Right forelimb (tissue), 1 donor: ENCODE measurements at regions not wholly inside any gene's neighbourhood (a gene's known extent, or its start where the extent isn't known, plus 50 kb on each side); places are given as distances from the start of the nearest gene placed in this dataset.
"Not testable (repeated sequence)": the region's sequence is repeated elsewhere in the genome, so short reads cannot be mapped to it uniquely, and the experiment has no call there.

Source experiments
- DNase-seq: peaks from one replicate; pipeline ENCODE4 v3.0.0-alpha.2; 2018

DNA sequence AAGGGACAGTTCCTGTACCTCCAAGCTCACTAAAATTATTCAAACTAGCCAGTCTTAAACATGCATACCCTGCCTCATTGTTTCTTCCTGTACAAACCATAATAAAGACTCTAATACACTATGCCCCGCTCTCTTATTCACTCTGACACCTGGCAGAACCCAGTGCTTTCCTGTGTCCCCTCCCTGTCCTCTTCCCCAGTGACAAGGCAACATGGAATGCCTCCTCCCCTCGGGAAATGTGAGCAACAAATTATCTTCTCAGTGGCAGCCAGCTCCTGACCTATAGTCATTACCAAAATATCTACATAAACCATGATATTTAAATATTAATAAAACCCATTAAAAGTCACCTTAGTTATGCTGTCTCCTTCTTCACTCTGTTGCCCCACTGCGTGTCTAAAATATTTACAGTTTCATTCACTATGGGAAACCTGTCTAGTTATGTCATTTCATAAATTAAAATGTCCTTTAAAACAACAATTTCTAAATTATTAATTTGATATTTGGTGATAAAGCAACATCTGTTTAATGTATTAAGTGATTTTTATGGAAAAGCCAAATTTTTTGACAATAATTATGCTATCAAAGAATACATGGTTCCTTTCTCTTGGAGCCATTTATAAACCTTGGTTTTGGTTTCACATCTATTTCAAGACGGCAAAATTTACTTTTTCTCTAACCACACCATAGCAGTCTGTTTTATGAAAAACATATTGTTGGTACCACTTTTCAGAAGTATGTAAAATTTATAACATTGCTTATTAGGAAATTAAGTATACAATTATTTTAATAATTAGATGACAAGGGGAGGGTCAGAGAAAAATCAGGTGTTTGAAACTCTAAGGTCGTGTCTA lies 1355.2 kb downstream of the XPNPEP1 start:
- DNase-seq = no peak

DNA sequence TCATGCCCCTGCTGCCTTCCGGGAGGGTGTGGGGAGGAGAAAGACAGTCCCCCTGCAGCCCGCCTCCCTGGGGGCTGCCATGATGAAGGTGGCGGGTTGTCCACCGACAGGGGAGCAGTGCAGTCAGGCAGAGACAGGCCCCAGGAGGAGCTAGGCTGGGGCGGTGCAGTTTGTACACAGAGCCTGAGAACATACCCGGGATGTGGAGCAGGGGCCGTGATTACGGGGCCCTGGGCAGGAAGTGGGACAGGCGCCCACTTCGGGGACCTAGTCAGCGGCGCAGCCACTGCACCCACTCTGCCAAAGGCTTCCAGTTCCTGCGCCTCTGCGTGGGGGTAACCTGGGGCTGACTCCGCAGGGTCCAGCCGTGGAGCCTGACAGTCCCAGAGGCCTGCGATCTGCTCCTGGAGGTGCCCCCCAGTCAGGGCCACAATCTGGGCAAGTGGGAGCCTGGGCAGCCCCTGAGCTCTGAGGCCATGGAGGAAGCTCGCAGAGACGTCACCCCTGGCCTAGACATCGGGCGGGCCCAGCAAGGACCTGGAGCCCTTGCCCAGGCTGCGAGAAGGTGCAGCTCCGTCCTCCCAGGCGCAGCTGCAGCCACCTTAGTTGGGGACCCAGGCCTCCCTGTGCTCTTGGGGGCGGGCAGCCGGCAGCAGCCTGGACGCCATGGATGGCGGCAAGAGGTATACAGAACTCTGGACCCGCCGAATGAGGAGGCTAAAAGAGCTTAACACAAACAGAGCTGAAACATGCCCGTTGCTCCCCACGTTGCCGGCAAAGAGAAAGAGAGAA lies 1356.8 kb downstream of the XPNPEP1 start:
- DNase-seq = no peak

DNA sequence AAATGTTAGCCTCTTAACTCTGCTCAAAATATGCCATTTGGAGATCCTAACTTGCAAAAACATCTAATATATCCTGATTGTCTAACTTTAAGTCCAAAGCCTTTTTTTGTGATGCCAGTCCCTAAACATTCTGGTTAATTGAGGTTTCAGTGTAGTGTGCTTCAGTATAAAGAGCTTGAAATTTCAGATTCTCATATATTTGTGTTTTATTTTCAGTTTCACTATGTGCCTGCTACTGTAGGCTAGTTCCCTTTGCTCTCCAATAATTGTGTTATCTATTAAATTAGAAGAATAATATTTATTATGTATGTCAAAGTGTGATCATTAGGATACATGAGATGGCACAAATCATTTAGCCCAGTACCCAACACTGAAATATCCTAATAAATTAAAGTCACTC lies 1361.2 kb downstream of the XPNPEP1 start:
- DNase-seq = no peak

DNA sequence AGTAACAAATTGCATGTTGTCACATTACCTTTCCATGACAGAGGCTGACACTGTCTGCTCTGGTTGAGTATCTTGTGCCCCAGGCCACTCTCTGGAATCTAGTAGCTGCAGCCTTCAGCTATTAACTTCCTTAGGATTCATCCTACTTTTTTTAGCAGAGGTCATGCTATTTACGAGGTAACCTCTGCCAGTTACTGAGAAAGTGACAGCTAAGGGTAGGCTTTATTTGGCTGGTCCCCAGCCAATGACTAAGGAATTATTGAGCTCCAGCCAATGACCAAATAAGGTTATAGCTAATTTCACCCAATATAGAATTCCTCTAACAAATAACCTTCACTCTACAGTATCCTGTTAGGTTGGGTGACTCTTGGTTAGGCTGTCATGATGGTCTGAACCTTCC lies 1361.7 kb downstream of the XPNPEP1 start:
- DNase-seq = no peak

DNA sequence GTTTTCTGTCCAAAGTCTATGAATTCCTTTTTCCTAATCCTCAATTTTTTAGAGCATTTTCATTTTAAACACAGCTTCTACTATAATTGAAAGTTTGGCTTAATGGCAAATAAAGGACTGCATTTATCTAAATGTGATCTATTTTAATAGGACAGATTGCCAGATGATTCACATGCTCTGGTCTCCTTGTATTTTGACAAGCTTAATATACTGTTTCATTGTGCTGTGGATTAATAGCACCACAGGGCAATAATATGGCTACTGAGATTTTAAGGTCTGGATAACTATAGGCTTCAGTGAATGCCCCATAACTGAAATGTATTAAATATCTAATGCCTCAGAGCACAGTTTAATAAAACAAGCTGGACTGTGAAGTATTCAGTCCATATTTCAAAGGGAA lies 1362.8 kb downstream of the XPNPEP1 start:
- no peak for DNase-seq

DNA sequence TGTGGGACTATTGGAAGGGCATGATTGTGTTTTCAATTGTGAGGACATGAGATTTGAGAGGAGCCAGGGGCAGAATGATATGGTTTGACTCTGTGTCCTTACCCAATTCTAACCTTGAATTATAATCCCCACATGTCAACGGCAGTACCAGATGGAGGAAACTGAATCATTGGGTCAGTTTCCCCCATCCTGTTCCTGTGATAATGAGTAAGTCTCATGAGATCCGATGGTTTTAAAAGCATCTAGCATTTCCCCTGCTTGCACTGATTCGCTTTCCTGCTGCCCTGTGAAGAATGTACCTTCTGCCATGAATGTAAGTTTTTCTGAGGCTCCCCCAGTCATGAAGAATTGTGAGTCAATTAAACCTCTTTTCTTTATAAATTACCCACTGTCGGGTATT lies 1367.1 kb downstream of the XPNPEP1 start:
- DNase-seq = no peak

DNA sequence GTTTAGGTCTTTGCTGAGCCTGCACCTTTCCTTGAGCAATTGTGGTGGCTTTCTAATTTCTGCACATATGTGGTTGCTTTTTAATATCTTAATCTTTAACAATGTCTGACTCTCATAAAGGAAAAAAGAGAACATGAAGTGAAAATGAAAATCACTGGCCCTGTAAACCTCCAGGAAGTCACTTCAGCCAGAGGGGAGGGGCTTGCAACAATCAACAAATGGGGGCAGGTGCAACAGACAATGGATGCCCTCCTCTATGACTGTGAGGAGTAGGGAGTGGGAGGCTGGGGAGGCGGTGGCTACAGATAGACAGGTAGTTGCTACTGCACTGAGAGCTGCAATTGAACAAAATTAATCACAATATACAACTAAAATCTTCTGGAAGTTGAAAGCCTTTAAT lies 1377.4 kb downstream of the XPNPEP1 start:
- DNase-seq = no peak

DNA sequence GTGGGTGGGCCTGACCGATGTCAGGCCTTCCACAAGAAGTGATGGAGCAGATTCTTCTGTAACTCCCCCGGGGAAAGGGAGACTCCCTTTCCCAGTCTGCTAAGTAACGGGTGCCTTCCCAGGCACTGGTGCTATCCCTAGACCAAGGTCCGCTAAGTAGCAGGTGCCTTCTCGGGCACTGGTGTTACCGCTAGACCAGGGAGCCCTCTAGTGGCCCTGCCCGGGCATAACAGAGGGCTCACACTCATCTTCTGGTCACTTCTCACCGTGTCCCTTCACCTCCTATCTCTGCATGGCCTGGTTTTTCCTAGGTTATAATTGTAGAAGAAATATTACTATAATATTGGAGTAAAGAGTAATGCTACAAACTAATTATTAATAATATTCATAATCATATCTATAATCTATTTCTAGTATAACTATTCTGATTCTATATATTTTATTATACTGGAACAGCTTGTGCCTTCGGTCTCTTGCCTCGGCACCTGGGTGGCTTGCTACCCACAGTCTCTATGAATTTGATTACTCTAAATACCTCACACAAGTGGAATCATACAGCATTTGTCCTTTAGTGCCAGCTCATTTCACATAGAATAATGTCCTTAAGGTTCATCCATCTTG lies 1378.7 kb downstream of the XPNPEP1 start:
- DNase-seq = peak; percentile 71

DNA sequence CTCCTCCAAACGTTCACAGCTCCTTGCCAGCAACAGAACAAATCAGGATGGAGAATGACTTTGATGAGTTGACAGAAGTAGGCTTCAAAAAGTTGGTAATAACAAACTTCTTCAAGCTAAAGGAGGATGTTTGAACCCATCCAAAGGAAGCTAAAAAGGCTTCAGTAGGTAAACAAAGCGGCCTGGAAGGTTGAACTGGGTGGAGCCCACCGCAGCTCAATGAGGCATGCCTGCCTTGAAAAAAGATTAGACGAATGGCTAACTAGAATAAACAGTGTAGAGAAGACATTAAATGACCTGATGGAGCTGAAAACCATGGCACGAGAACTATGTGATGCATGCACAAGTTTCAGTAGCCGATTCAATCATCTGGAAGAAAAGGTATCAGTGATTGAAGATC lies 1369.0 kb upstream of the SORCS1 start:
- DNase-seq = not testable (repeated sequence)

DNA sequence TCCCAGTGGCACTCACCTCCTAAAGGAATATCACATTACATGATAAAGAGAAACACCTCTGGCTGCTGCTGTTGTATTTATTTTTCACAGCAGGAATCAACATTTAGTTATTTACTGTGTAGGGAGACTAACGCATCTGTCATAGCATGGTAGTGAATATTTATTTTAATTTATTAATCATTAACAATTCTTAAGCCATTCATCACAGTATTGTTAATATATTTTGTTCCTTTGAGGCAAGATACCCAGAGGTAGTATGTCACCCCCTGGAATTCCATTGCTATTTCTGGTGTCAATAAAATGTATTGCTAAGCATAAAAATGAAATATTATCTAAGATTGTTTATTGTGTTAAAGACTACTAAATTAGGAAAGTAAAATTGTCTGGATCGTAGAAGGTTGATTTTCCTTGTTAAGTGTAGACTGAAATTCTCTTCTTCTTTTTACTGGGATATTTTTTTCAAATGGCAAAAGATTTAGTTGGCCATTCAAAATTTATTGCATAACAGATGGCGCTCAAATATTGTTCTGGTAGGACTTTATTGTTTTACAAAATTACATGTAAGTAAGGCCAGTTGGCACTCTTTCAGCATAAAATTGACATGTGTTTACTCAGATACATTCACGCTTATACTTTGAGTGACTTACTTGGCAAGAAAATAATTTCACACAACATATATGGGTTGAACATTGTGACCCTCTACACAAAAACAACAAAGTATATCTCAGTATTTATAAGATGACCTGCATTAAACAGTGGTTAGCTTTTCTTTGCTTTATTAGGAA lies 1358.7 kb upstream of the SORCS1 start:
- no peak for DNase-seq

DNA sequence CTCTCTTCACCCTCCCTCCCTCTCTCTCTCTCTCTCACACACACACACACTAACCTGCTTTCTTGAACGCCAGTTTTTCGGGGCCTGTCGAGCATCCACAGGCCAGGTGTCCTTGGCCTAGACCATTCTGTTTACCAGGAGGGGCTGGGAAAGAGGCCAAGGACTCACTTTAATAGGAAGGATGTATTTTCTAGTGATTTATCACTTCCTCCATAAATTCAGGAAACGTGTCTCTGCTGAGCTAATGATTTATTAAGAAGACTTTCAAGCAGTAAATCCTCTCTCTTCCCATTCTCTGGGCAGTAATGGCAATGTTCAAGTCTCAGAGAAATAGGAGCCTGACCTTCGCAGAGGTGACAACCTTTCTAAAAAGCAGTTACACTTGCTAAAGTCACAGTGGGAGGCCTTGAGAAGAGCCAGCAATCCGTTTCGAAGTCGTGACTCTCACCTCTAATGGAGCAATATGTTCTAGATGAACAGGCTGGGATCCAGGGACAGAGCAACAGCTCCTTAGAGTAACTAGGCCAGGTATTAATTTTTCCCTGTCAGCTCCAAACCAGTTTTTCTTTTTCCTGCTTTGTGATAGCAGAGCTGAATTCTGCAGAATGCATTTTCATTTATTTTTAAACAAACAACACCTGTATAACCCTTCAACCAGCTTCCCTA lies 1357.5 kb upstream of the SORCS1 start:
- no peak for DNase-seq

DNA sequence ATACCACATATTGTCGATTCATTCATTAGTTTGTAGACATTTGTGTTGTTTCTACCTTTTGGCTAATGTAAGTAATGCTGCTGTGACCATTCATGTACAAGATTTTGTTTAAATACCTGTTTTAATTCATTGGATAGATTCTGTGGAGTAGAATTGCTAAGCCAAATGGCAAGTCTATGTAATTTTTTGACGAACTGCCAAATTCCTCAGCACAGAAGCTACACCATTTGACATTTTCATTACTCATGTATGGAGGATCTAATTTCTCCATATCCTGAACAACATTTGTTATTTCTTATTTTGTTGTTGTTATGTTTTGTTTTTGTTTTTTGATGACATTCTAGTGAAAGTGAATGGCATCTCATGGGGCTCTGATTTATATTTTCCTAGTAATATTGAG lies 1351.3 kb upstream of the SORCS1 start:
- no peak for DNase-seq

DNA sequence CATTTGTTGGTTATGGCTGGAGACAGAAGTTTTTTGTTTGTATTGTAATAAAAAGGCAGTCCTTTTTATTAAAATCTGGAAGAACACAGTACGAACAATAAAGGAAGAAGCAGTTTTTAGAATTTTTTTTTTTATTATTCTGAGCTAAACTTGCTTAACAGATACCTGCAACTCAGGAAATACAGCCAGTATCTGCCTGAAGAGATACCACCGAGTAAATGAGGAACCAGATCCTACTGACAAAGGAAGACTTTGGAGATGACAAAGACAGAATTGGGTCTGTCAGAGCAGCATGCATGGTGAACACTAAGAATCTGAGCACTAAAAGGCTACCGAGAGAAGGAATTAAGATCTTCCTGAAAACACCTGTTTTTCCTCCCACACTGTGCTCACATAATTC lies 1335.9 kb upstream of the SORCS1 start:
- no peak for DNase-seq

DNA sequence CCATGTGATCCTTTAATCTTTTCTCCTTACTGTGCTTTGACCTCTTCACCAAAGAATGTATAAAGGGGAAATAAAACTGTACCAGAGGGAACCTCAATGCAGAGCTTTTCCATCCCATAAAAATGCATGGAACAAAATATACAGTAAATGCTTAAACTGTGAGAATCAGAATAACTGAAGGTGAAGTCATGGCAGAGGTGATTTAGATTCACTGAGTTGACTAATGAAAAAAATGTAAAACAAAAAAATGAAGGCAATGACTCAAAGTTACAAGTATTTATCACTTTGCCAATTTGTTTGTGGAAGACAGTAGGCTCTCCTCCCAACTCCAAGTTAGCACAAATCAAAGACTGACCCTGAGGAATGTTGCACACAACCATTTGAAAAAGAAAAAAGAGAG lies 1331.6 kb upstream of the SORCS1 start:
- no peak for DNase-seq

DNA sequence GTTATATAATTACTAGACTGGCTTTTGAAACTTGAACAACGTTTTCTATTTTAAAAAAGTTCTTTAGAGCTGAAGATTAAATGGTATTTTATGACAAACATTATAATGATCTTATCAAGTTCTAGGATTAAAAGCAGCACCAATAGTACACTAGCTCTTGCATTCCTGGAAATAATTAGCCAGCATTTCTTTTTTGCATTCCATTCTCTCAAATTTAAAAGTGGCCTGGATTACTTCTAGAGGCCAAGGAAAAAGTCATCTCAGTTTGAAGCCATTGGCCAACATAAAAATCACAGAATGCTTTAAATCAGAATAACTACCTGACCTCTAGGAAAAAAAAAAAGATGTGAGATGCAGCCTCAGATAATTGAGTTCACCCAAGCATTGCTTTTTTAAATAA lies 1326.4 kb upstream of the SORCS1 start:
- no peak for DNase-seq

DNA sequence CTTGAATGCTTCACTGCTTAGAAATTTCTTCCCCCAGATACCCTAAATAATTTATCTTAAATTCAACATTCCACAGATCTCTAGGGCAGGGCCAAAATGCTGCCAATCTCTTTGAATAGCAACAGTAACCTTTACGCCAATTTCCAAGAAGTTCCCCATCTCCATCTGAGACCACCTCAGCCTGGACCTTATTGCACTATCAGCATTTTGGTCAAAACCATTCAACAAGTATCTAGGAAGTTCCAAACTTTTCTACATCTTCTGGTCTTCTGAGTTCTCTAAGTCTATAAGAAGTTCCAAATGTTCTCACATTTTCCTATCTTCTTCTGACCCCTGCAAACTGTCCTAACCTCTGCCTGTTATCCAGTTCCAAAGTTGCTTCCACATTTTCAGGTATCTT lies 1306.9 kb upstream of the SORCS1 start:
- DNase-seq = no peak

DNA sequence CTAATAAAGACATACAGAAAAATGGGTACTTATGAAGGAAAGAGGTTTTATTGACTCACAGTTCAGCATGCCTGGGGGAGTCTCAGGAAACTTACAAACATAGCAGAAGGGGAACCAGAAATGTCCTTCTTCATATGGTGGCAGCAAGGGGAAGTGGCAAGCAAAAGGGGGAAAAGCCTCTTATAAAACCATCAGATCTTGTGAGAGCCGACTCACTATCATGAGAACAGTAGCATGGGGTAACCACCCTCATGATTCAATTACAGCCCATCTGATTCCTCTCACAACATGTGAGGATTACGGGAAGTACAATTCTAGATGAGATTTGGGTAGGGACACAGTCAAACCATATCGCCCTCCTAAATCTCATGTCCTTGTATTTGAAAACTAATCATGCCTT lies 1305.4 kb upstream of the SORCS1 start:
- DNase-seq = no peak

DNA sequence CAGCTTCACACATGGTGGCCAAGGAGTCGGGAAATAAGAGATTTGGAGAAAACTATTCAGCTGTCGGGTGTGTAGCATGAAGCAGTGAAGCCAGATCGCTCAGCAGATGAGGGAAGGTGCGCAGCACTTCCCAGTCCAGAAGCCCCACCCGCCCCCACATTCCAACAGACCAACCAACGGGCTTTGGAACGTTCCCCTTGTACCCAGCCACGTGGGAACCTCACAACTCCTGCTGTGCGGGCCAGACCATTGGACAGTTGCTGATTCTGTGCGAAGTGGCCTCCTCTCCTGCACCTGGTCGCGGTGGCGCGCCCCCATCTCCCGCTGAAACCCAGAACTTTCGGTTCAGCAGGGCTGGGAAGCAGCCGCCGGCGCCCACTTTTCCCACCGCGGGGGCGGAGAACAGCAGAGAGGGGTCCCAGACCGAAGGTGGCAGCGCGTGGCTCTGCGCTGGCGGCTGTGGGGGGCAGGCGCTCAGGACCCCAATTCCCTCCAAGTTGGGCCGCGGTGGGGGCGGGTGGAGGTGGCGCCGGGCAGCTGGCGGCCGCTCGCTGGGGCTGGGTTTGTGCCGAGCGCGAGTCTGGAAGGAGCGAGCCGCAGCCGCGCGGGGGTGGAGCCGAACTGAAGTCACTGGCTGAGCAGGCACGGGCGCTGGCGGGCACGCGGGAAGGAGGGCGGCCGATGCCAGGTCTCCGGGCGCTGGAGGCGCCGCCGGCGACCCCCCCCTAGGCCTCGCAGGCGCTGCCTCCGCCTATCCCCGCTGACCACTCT lies 1301.5 kb upstream of the SORCS1 start:
- DNase-seq = peak; percentile 58

DNA sequence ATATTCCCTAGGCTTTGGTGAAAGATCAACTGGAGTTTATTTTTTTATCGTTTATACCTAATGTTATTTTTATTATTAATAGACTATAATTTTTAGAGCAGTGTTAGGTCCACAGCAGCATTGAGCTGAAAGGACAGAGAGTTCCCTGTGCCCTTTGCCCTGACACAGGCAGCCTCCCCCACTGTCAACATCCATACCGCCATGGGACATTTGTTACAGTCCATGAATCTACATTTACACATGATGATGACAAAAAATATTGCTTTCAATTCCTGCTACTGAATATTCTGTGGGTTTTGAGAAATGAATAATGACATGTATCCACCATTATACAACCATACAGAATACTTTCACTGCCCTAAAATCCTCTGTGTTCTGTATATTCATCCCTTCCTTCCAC lies 1297.5 kb upstream of the SORCS1 start:
- DNase-seq = no peak

DNA sequence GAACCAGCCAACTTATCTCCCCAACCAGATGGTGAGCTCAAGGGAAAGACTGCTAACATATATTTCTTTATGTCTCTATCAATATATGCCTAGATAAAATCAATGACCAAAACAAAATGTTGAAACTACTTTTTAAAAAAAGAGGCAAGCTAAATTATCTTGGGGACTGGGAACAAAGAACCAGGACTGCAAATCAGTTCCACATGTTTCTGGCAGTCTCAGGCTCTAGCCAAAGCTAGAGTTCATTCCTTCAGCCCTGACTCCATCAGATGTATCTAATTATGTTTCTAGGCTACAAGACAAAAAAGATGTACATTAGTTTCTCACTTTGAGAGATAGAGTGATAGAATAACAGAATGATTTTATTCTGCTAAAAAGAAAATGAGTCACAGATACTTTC lies 1290.3 kb upstream of the SORCS1 start:
- no peak for DNase-seq

DNA sequence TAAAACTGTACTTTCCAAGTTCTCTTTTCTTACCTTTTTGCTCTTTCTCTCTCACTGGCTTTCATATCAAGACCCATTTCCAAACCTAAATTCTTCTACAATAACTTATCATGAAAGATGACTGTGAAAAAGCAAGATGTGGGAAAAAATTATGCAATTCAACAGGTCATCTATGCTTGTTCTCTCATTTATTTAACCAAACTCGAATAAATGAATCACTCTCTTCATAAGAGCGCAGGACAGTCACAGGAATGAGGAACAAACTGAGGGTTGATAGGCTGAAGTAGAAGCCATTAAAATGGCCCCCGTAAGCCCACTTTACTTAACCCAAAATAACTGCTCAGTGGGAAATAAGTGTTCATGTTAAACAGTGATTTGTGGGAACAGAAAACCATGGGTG lies 1289.7 kb upstream of the SORCS1 start:
- DNase-seq = no peak

DNA sequence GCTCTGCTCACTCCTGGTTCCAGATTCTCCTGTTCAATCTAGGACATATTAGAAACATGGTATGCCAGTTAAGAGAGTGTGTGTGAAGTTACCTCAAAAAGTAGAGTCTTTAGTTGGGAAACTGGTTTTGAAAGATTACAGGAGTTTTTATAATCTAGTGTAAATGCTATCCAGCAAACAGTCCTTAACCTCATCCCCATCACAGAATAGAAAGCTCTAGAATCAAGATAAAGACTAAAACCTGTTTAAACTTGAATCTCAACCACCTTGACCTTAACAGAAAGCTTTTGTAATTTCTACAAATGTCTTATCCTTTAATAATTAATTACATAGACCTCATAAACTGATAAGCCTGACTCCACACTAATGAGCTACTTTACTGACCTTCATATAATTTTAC lies 1288.7 kb upstream of the SORCS1 start:
- DNase-seq = no peak
